ENCODE measurements at regions not wholly inside any gene's neighbourhood (a gene's known extent, or its start where the extent isn't known, plus 50 kb on each side); places are given as distances from the start of the nearest gene placed in this dataset.

DNA sequence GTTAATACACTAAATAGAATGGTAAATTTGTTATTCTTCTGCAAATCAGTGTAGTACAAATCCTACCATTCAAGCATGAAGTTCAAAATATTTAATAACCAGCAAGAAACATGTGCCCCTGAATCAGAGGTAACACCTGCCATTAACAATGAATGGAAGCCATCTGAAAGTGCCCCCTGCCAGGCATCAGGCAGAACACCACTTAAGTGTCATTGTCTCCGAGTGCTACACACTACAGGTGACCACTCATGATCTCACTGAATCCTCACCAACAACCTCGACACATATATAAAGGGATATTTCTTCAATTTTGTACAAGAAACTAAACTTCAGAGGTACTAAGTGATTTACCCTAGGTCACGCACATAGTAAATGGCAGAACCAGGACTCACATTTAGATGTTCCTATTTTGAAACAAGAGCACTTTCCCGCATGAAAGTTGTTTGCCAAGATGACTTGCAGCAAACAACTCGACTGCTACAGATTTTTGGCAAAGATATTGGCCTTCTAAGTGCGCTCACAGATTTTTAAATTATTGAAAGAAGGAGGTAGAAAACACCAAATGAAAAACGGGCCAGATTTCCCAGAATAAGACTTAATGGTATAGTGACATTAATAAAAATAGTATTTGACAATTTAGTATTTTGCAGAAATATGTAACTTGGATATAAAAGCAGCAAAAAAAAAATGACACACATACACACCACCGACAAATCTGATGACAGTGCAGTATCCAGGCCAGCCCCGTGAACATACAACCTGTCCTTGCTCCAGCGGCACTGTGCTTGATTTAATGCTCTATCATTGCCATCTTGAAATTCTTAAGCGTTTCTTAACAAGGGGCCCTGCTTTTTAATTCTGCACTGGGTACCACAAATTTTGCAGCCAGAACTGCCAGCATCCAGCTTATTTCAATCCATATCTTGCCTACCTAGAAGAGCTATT, 274.5 kb downstream of the ALDH8A1 start:
- ChIA-PET CTCF (interaction anchor here (0.5 to 0.7 kb wide), 3 partner anchors 167 to 1515 kb away, joined by 3 read pairs; no protein-coding TSS in a partner anchor), POLR2A (interaction anchor here (0.5 to 1.8 kb wide), 4 partner anchors 11 to 498 kb away, joined by 3 to 4 read pairs (median 3); no protein-coding TSS in a partner anchor)
- Mint-ChIP-seq H3K9me3 (ENCODE audit: unreplicated experiment) (no peaks in the 10 kb centered on the region), H3K27me3 (ENCODE audit: insufficient read depth, unreplicated experiment) (no peaks in the 10 kb centered on the region), H3K4me1 (ENCODE audit: insufficient read depth, unreplicated experiment) (peaks cover 50% of the 10 kb centered on the region), H3K4me3 (ENCODE audit: unreplicated experiment) (no peak overlapping the region), H3K36me3 (ENCODE audit: insufficient read depth, unreplicated experiment) (no peaks in the 10 kb centered on the region), H3K27ac (ENCODE audit: low read depth, unreplicated experiment) (peak overlapping the region; percentile 7)
- TF ChIP-seq CTCF (IDR thresholded peaks at IDR 0.05; ENCODE audit: unreplicated experiment): no peak
- DNase-seq (ENCODE audit: unreplicated experiment): no peak
- intact Hi-C loops (cut with micrococcal nuclease): no loop called here
- no TSS peak for BruUV-seq (replicated peaks)

GRCh38 chr6:134674562-134674961, 275.3 kb downstream of the ALDH8A1 start:
- H3K36me3 Mint-ChIP-seq (ENCODE audit: insufficient read depth, unreplicated experiment): no peaks in the 10 kb centered on the region
- ChIA-PET CTCF (no interaction called here), POLR2A (interaction anchor here (1.1 to 1.3 kb wide), 2 partner anchors 10 to 30 kb away, joined by 3 read pairs; no protein-coding TSS in a partner anchor)
- no peak overlapping the region for H3K4me3 Mint-ChIP-seq (ENCODE audit: unreplicated experiment)
- peaks cover 49% of the 10 kb centered on the region for H3K4me1 Mint-ChIP-seq (ENCODE audit: insufficient read depth, unreplicated experiment)
- no peaks in the 10 kb centered on the region for H3K9me3 Mint-ChIP-seq (ENCODE audit: unreplicated experiment)
- BruUV-seq (replicated peaks): no TSS peak
- no peak for TF ChIP-seq CTCF (IDR thresholded peaks at IDR 0.05; ENCODE audit: unreplicated experiment)
- DNase-seq (ENCODE audit: unreplicated experiment): no peak
- H3K27ac Mint-ChIP-seq (ENCODE audit: low read depth, unreplicated experiment): peak overlapping the region; percentile 70
- intact Hi-C loops (cut with micrococcal nuclease): no loop called here
- no peaks in the 10 kb centered on the region for H3K27me3 Mint-ChIP-seq (ENCODE audit: insufficient read depth, unreplicated experiment)

DNA sequence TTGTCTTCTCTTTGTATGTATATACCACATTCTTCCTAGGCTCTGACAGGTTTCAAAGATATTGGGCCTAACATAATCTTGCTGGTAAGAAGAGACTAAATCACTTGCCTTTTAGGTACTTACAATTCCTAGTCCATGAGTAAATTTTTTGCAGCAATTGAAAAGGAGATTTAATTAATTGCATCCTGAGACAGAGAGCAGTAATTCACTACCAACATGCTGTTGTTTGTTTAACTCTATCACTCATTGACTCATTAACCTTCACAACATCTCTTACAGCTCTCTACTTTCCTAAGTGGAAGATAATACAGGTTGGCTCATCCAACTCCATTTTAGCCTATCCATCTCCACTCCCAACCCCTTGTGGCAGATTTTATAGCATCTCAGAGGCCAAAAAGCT, 280.4 kb downstream of the ALDH8A1 start:
- H3K27me3 Mint-ChIP-seq (ENCODE audit: insufficient read depth, unreplicated experiment): no peaks in the 10 kb centered on the region
- intact Hi-C loops (cut with micrococcal nuclease): no loop called here
- no peaks in the 10 kb centered on the region for H3K36me3 Mint-ChIP-seq (ENCODE audit: insufficient read depth, unreplicated experiment)
- no peak overlapping the region for H3K27ac Mint-ChIP-seq (ENCODE audit: low read depth, unreplicated experiment)
- BruUV-seq (replicated peaks): no TSS peak
- no peak for TF ChIP-seq CTCF (IDR thresholded peaks at IDR 0.05; ENCODE audit: unreplicated experiment)
- peaks cover 22% of the 10 kb centered on the region for H3K4me1 Mint-ChIP-seq (ENCODE audit: insufficient read depth, unreplicated experiment)
- CTCF ChIA-PET: no interaction called here
- no peak for DNase-seq (ENCODE audit: unreplicated experiment)
- no peaks in the 10 kb centered on the region for H3K9me3 Mint-ChIP-seq (ENCODE audit: unreplicated experiment)
- H3K4me3 Mint-ChIP-seq (ENCODE audit: unreplicated experiment): no peak overlapping the region
- POLR2A ChIA-PET: no interaction called here

- no peak overlapping the region for H3K4me3 Mint-ChIP-seq (ENCODE audit: unreplicated experiment)
- no peaks in the 10 kb centered on the region for H3K36me3 Mint-ChIP-seq (ENCODE audit: insufficient read depth, unreplicated experiment)
- no peaks in the 10 kb centered on the region for H3K27me3 Mint-ChIP-seq (ENCODE audit: insufficient read depth, unreplicated experiment)
- intact Hi-C loops (cut with micrococcal nuclease): no loop called here
- H3K9me3 Mint-ChIP-seq (ENCODE audit: unreplicated experiment): no peaks in the 10 kb centered on the region
- no peak overlapping the region for H3K27ac Mint-ChIP-seq (ENCODE audit: low read depth, unreplicated experiment)
- no peak for DNase-seq (ENCODE audit: unreplicated experiment)
- ChIA-PET POLR2A (no interaction called here), CTCF (no interaction called here)
- no peak for TF ChIP-seq CTCF (IDR thresholded peaks at IDR 0.05; ENCODE audit: unreplicated experiment)
- H3K4me1 Mint-ChIP-seq (ENCODE audit: insufficient read depth, unreplicated experiment): peaks cover 5% of the 10 kb centered on the region
- no TSS peak for BruUV-seq (replicated peaks)
Observed at GRCh38 chr6:134667111-134667510, 282.8 kb downstream of the ALDH8A1 start.

All from MCF 10A (cell line).